IMR-90 (cell line): ENCODE measurements at regions not wholly inside any gene's neighbourhood (a gene's known extent, or its start where the extent isn't known, plus 50 kb on each side); places are given as distances from the start of the nearest gene placed in this dataset.

ENCODE experiments used
- ATAC-seq: fragments of 200-7000 bp; cut with Tn5 transposase; 2 replicates; pipeline ENCODE4 v1.9.1; 2020; ENCODE audit warnings: low read depth, mild to moderate bottlenecking, moderate library complexity
- BruUV-seq: library from RNA; stranded (reverse); fragments of 400-500 nt; replicated peaks from 2 replicates; lab custom pipeline; 2021; lab: Mats Ljungman, UMichigan
- CTCF ChIA-PET: fragments of 300-600 bp; formaldehyde crosslinking; extraction: SDS; loops from one replicate; lab custom pipeline; 2021; ENCODE audit warnings: antibody characterized with exemption; lab: Yijun Ruan, JAX
- POLR2A ChIA-PET: fragments of 300-600 bp; sonication (Branson Sonifier 250); formaldehyde crosslinking; loops from one replicate; lab custom pipeline; 2022; ENCODE audit warnings: antibody characterized with exemption; ENCODE audit not compliant: unreplicated experiment; lab: Charles Lee
- DNase-seq: peaks from one replicate; pipeline ENCODE4 v3.0.0; 2013
- H2AFZ ChIP-seq: replicated peaks from 2 replicates; pipeline ENCODE3; 2013; ENCODE audit warnings: low read length, mild to moderate bottlenecking; ENCODE audit not compliant: poor library complexity
- H2AK5ac ChIP-seq: 2 replicates; pipeline ENCODE4 v1.6.1; 2013; ENCODE audit warnings: low read depth, low read length, inconsistent platforms
- H2AK9ac ChIP-seq: replicated peaks from 2 replicates; pipeline ENCODE3; 2013; ENCODE audit warnings: mild to moderate bottlenecking, low read depth, low read length, moderate library complexity; ENCODE audit not compliant: poor library complexity
- H2BK120ac ChIP-seq: 2 replicates; pipeline ENCODE4 v1.6.1; 2013; ENCODE audit warnings: low read depth, low read length, inconsistent platforms
- H2BK15ac ChIP-seq: 3 replicates; pipeline ENCODE4 v1.6.1; 2013; ENCODE audit warnings: low read depth, low read length, inconsistent platforms
- H2BK20ac ChIP-seq: 2 replicates; pipeline ENCODE4 v1.6.1; 2013; ENCODE audit warnings: low read depth, mild to moderate bottlenecking, inconsistent platforms, low read length, moderate library complexity
- H2BK5ac ChIP-seq: 2 replicates; pipeline ENCODE4 v1.6.1; 2013; ENCODE audit warnings: mild to moderate bottlenecking, low read depth, low read length, inconsistent platforms; ENCODE audit not compliant: poor library complexity, severe bottlenecking
- H3K14ac ChIP-seq: replicated peaks from 2 replicates; pipeline ENCODE4 v1.6.1; 2013; ENCODE audit warnings: low read depth, low read length, inconsistent platforms
- H3K18ac ChIP-seq: 2 replicates; pipeline ENCODE4 v1.6.1; 2013; ENCODE audit warnings: low read depth, low read length, control low read depth
- H3K23ac ChIP-seq: 2 replicates; pipeline ENCODE4 v1.6.1; 2013; ENCODE audit warnings: low read depth, low read length, inconsistent platforms
- H3K27ac ChIP-seq: 2 replicates; pipeline ENCODE4 v1.5.1; 2013; ENCODE audit warnings: mild to moderate bottlenecking, control low read depth, low read length; ENCODE audit not compliant: insufficient read depth
- H3K27me3 ChIP-seq: 2 replicates; pipeline ENCODE4 v1.6.1; 2013; ENCODE audit warnings: low read length; ENCODE audit not compliant: control insufficient read depth, insufficient read depth
- H3K36me3 ChIP-seq: 2 replicates; pipeline ENCODE4 v1.6.1; 2013; ENCODE audit warnings: low read length, mixed read lengths; ENCODE audit not compliant: control insufficient read depth, insufficient read depth
- H3K4ac ChIP-seq: 2 replicates; pipeline ENCODE4 v1.6.1; 2013; ENCODE audit warnings: low read depth, low read length, inconsistent platforms
- H3K4me1 ChIP-seq: 2 replicates; pipeline ENCODE4 v1.6.1; 2013; ENCODE audit warnings: low read length, mixed read lengths; ENCODE audit not compliant: control insufficient read depth, insufficient read depth
- H3K4me2 ChIP-seq: 2 replicates; pipeline ENCODE4 v1.6.1; 2013; ENCODE audit warnings: low read depth, mild to moderate bottlenecking, control low read depth, low read length, moderate library complexity
- H3K4me3 ChIP-seq: 2 replicates; pipeline ENCODE4 v1.5.1; 2013; ENCODE audit warnings: low read depth, mild to moderate bottlenecking, control low read depth, low read length, moderate library complexity; ENCODE audit not compliant: insufficient read depth
- H3K56ac ChIP-seq: 2 replicates; pipeline ENCODE4 v1.6.1; 2013; ENCODE audit warnings: low read length, inconsistent platforms; ENCODE audit not compliant: insufficient read depth; ENCODE audit errors: extremely low read depth
- H3K79me1 ChIP-seq, 2 experiments: 2 replicates each; pipeline ENCODE4 v1.6.1; 2013; ENCODE audit warnings: low read length in 2 of 2, inconsistent platforms in 1 of 2, low read depth in 1 of 2
- H3K9ac ChIP-seq: 2 replicates; pipeline ENCODE4 v1.6.1; 2013; ENCODE audit warnings: low read depth, low read length, control low read depth
- H3K9me1 ChIP-seq: 2 replicates; pipeline ENCODE4 v1.6.1; 2013; ENCODE audit warnings: low read length, inconsistent platforms; ENCODE audit not compliant: insufficient read depth
- H3K9me3 ChIP-seq: 2 replicates; pipeline ENCODE4 v1.6.1; 2013; ENCODE audit warnings: low read length; ENCODE audit not compliant: control insufficient read depth, insufficient read depth
- H4K20me1 ChIP-seq: 2 replicates; pipeline ENCODE4 v1.6.1; 2013; ENCODE audit warnings: low read length, inconsistent platforms; ENCODE audit not compliant: insufficient read depth
- H4K5ac ChIP-seq: 2 replicates; pipeline ENCODE4 v1.6.1; 2013; ENCODE audit warnings: mild to moderate bottlenecking, low read depth, low read length, control low read depth
- H4K8ac ChIP-seq, 2 experiments: 2 replicates each; pipeline ENCODE4 v1.6.1; 2013; ENCODE audit warnings: low read depth in 2 of 2, low read length in 2 of 2, control low read depth in 1 of 2, inconsistent platforms in 1 of 2
- H4K91ac ChIP-seq: 2 replicates; pipeline ENCODE4 v1.6.1; 2013; ENCODE audit warnings: low read depth, low read length, inconsistent platforms; ENCODE audit not compliant: insufficient read depth
- BHLHE40 ChIP-seq: fragments of 150-350 bp; IDR thresholded peaks from 2 replicates; pipeline ENCODE4 v1.6.1; 2016; ENCODE audit warnings: mild to moderate bottlenecking, low read depth, low read length
- CEBPB ChIP-seq: IDR thresholded peaks from 2 replicates; pipeline ENCODE4 v1.6.1; 2012; ENCODE audit warnings: low read depth, low read length, improper control_type of control experiment
- CHD1 ChIP-seq: IDR thresholded peaks from 2 replicates; pipeline ENCODE4 v1.6.1; 2012; ENCODE audit warnings: low read depth, low read length, improper control_type of control experiment
- CTCF ChIP-seq: conservative IDR thresholded peaks from 2 replicates; pipeline ENCODE4 v1.5.1; 2012; ENCODE audit warnings: mild to moderate bottlenecking, low read depth, low read length, improper control_type of control experiment
- ELK1 ChIP-seq: fragments of 150-350 bp; IDR thresholded peaks from 2 replicates; pipeline ENCODE4 v1.6.1; 2016; ENCODE audit warnings: low read depth, mild to moderate bottlenecking, low read length, moderate library complexity, borderline replicate concordance
- FOS ChIP-seq: fragments of 150-350 bp; IDR thresholded peaks from 2 replicates; pipeline ENCODE4 v1.6.1; 2016; ENCODE audit warnings: low read depth, low read length
- MAFK ChIP-seq: IDR thresholded peaks from 2 replicates; pipeline ENCODE4 v1.6.1; 2012; ENCODE audit warnings: low read depth, low read length, improper control_type of control experiment
- MAZ ChIP-seq: IDR thresholded peaks from 2 replicates; pipeline ENCODE4 v1.6.1; 2012; ENCODE audit warnings: low read depth, mild to moderate bottlenecking, low read length, improper control_type of control experiment, moderate library complexity, borderline replicate concordance
- MXI1 ChIP-seq: IDR thresholded peaks from 2 replicates; pipeline ENCODE4 v1.6.1; 2012; ENCODE audit warnings: low read depth, mild to moderate bottlenecking, low read length, moderate library complexity, borderline replicate concordance
- NFE2L2 ChIP-seq: fragments of 150-350 bp; IDR thresholded peaks from 2 replicates; pipeline ENCODE4 v1.6.1; 2016; ENCODE audit warnings: low read depth, mild to moderate bottlenecking, low read length
- POLR2A ChIP-seq: IDR thresholded peaks from 2 replicates; pipeline ENCODE4 v1.6.1; 2012; ENCODE audit warnings: mild to moderate bottlenecking, low read depth, low read length
- RAD21 ChIP-seq: IDR thresholded peaks from 2 replicates; pipeline ENCODE4 v1.6.1; 2012; ENCODE audit warnings: low read length, improper control_type of control experiment
- RCOR1 ChIP-seq: IDR thresholded peaks from 2 replicates; pipeline ENCODE4 v1.6.1; 2012; ENCODE audit warnings: mild to moderate bottlenecking, low read length, improper control_type of control experiment; ENCODE audit not compliant: insufficient replicate concordance
- RFX5 ChIP-seq: IDR thresholded peaks from 2 replicates; pipeline ENCODE4 v1.8.0; 2012; ENCODE audit warnings: low read depth, mild to moderate bottlenecking, low read length, moderate library complexity
- SMC3 ChIP-seq: fragments of 150-350 bp; IDR thresholded peaks from 2 replicates; pipeline ENCODE4 v1.6.1; 2016; ENCODE audit warnings: low read depth, mild to moderate bottlenecking, antibody characterized with exemption, low read length, moderate library complexity
- USF2 ChIP-seq: fragments of 150-350 bp; IDR thresholded peaks from 2 replicates; pipeline ENCODE4 v1.6.1; 2017; ENCODE audit warnings: mild to moderate bottlenecking, antibody characterized with exemption, low read length, low read depth
- WGBS, 2 experiments: methylation state at CpG; one replicate each; pipeline versions ENCODE4 v1.1.5 to v1.1.7; 2013; ENCODE audit warnings: missing lambda C conversion rate in 2 of 2; ENCODE audit not compliant: insufficient read length in 1 of 2; ENCODE audit errors: extremely low coverage in 2 of 2; 5-methylcytosine and 5-hydroxymethylcytosine counted together
- dilution Hi-C: fragments of 300-500 bp; cut with HindIII; formaldehyde crosslinking; loops from one replicate; pipeline ENCODE4 v1.14.3; 2018; ENCODE audit warnings: low sequenced_read_pairs; ENCODE audit not compliant: unreplicated experiment
- in situ Hi-C: fragments of 300-500 bp; cut with MboI; formaldehyde crosslinking; loops from 3 replicates; pipeline ENCODE4 v1.14.3; 2019; ENCODE audit warnings: low sequenced_read_pairs, inconsistent platforms, mixed read lengths
- intact Hi-C: fragments of 100-400 bp; cut with micrococcal nuclease; formaldehyde crosslinking; loops from 2 replicates; pipeline ENCODE4 v1.10.0; 2022

GRCh38 chrX:149282909-149283308, 222.2 kb downstream of the IDS start:
- H3K36me3 ChIP-seq, result no peaks in the 10 kb centered on the region
- H4K20me1 ChIP-seq, result no peaks in the 10 kb centered on the region
- no peaks in the 10 kb centered on the region for H3K9me3 ChIP-seq
- no peak overlapping the region for H2AFZ ChIP-seq
- H3K18ac ChIP-seq, result no peak overlapping the region
- TF ChIP-seq POLR2A, result no peak
- TF ChIP-seq USF2, result no peak
- TF ChIP-seq RCOR1, result no peak
- no peak for TF ChIP-seq ELK1
- no peak for TF ChIP-seq CTCF
- no peak for TF ChIP-seq BHLHE40
- no peak for TF ChIP-seq NFE2L2
- no peak for TF ChIP-seq MAFK
- no peak for TF ChIP-seq FOS
- TF ChIP-seq RFX5, result no peak
- TF ChIP-seq MAZ, result no peak
- no peak for TF ChIP-seq CEBPB
- TF ChIP-seq SMC3, result no peak
- TF ChIP-seq RAD21, result no peak
- no peak for TF ChIP-seq MXI1
- TF ChIP-seq CHD1, result no peak
- no peak overlapping the region for H3K14ac ChIP-seq
- in situ Hi-C loops (loop anchor here (25.0 kb wide), 1 partner anchor 1246 kb away; no protein-coding TSS in a partner anchor), dilution Hi-C loops (no loop called here), intact Hi-C loops (no loop called here)
- H3K9ac ChIP-seq, result no peak overlapping the region
- H2BK20ac ChIP-seq, result no peak overlapping the region
- no peak for ATAC-seq
- no peaks in the 10 kb centered on the region for H3K4me1 ChIP-seq
- ChIA-PET CTCF (no interaction called here), POLR2A (no interaction called here)
- no peak overlapping the region for H4K5ac ChIP-seq
- no peaks in the 10 kb centered on the region for H3K79me1 ChIP-seq
- no CpG with 5 or more reads among the region's 1 CpG for WGBS, 2 experiments
- H3K27ac ChIP-seq, result no peak overlapping the region
- H3K27me3 ChIP-seq, result no peaks in the 10 kb centered on the region
- H3K56ac ChIP-seq, result no peak overlapping the region
- no peak overlapping the region for H2AK5ac ChIP-seq
- BruUV-seq, result no TSS peak
- no peak overlapping the region for H3K4me3 ChIP-seq
- H3K9me1 ChIP-seq, result no peaks in the 10 kb centered on the region
- H2AK9ac ChIP-seq, result no peak overlapping the region
- H2BK5ac ChIP-seq, result no peak overlapping the region
- H3K23ac ChIP-seq, result no peak overlapping the region
- no peak overlapping the region for H3K4ac ChIP-seq
- H4K91ac ChIP-seq, result no peak overlapping the region
- no peak overlapping the region for H3K4me2 ChIP-seq
- no peak overlapping the region for H2BK15ac ChIP-seq
- no peak for DNase-seq
- H2BK120ac ChIP-seq, result no peak overlapping the region
- no peak overlapping the region for H4K8ac ChIP-seq
